ENCODE measurements at regions not wholly inside any gene's neighbourhood (a gene's known extent, or its start where the extent isn't known, plus 50 kb on each side); places are given as distances from the start of the nearest gene placed in this dataset.

DNA sequence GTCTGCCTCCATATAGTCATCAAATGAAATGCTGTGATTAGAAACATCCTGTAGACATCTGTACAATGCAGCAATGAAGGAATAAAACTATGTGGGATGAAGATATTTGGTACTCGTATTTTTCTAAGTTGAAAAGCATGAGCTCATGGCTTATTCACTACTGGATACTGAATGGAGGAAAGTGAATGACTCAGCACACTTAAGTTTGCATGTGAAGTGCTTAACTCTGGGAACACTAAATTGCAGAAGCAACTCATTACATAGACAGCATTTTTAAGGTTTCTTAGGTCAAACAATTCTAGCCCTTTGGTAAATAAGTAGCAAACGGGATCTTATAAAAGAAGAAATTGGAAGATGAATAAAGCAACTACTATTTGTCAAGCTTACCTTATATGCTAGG lies 429.0 kb upstream of the MIR17HG start:
- TF ChIP-seq, protein P1, sequence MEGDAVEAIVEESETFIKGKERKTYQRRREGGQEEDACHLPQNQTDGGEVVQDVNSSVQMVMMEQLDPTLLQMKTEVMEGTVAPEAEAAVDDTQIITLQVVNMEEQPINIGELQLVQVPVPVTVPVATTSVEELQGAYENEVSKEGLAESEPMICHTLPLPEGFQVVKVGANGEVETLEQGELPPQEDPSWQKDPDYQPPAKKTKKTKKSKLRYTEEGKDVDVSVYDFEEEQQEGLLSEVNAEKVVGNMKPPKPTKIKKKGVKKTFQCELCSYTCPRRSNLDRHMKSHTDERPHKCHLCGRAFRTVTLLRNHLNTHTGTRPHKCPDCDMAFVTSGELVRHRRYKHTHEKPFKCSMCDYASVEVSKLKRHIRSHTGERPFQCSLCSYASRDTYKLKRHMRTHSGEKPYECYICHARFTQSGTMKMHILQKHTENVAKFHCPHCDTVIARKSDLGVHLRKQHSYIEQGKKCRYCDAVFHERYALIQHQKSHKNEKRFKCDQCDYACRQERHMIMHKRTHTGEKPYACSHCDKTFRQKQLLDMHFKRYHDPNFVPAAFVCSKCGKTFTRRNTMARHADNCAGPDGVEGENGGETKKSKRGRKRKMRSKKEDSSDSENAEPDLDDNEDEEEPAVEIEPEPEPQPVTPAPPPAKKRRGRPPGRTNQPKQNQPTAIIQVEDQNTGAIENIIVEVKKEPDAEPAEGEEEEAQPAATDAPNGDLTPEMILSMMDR (IDR thresholded peaks at IDR 0.05; ENCODE audit: low read depth, low read length) = no peak
- peak; percentile 79 for DNase-seq (ENCODE audit: low read depth, low spot score)
- H3K4me3 ChIP-seq (ENCODE audit: low read depth, low read length) = no peak overlapping the region
- in situ Hi-C loops (cut with HindIII; ENCODE audit: low sequenced_read_pairs) = no loop called here

DNA sequence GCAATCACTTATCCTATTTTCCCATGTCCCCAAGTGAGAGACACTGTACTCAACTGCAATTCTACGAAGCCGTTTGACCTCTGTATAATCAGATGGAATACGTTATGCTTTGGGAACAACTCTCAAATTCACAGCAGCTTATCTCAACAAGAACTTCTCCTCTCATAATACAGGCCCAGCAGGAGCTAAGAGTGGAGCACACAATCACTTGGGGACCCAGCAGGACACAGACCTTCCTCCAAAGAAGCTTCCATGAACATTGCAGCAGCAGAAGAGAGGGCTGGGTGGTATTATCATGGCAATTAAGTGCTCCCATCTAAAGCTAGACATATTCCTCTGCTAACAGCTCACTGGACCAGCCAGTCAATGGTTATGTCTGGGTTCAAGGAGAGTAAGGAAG lies 428.3 kb upstream of the MIR17HG start:
- H3K4me3 ChIP-seq (ENCODE audit: low read depth, low read length) = no peak overlapping the region
- no peak for DNase-seq (ENCODE audit: low read depth, low spot score)
- TF ChIP-seq, protein P1 (IDR thresholded peaks at IDR 0.05; ENCODE audit: low read depth, low read length) = no peak
- in situ Hi-C loops (cut with HindIII; ENCODE audit: low sequenced_read_pairs) = no loop called here

DNA sequence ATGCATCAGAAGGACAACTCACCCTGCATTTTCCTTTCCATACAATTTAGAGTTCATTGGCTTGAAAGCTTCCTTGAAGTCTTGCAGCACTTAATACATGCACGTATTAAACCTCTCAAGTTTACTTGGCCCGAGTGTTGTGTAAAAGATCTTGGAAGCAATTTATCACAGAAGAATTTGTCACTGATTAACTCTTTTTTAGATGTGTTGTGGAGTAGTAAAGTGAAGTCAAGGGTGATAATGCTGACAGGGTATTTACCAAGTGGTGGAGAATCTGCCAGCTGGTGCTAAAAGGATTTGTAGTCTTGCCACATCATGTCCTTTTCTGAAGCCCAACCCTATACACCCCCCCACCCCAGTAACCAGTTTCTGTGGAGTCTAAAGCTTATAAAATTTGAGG lies 421.0 kb upstream of the MIR17HG start:
- in situ Hi-C loops (cut with HindIII; ENCODE audit: low sequenced_read_pairs) = no loop called here
- no peak for DNase-seq (ENCODE audit: low read depth, low spot score)
- TF ChIP-seq, protein P1 (IDR thresholded peaks at IDR 0.05; ENCODE audit: low read depth, low read length) = no peak
- H3K4me3 ChIP-seq (ENCODE audit: low read depth, low read length) = no peak overlapping the region

DNA sequence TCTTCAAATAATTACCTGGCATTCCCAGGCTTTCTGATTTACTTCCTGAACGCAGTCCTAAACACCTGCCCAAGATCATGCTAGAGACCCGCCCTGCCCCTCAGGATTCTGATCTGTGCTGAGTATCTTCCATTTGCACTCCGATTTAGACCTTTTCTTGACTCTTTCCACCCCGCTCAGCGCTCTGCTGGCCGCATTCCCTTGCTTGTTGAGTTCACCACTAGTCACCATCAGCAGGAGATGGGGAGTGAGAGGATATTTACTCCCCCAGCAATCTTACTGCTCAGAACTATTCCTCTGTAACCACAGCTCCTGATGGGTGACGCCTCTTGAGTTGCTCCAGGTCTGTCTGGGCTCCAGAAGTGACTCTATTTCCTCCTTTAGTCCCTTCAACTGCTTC lies 419.4 kb upstream of the MIR17HG start:
- no peak for DNase-seq (ENCODE audit: low read depth, low spot score)
- no peak overlapping the region for H3K4me3 ChIP-seq (ENCODE audit: low read depth, low read length)
- in situ Hi-C loops (cut with HindIII; ENCODE audit: low sequenced_read_pairs) = no loop called here
- TF ChIP-seq, protein P1 (IDR thresholded peaks at IDR 0.05; ENCODE audit: low read depth, low read length) = no peak

DNA sequence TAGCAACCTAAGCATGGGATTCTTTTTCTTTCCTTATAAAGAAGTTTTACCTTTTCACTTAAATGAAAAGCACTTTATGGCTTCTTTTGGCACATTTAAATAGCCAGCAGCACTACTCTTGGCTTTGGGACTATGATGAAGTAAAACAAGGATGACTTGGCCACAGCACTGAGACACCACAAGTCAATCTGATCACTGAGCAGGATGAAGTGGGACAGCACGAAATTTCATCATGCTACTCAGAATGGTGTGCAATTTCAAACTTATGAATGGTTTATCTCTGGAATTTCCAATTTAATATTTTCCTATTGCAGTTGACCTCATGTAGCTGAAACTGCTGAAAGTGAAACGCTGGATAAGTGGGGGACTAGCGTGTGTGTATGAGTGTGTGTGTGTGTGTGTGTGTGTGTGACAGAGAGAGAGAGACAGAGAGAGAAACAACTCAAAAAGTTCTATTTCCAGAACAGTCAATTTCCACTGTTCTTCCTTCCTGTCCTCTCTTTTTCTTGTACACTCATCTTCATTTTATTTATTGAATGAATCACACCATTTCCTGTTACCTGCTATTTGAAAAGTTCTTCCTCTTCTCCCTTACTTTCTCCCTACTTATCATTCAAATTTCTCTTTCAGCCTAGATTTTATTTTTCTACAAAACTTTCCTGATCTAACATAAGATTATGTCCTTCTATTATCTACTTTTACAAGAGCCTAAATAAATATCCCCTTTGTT lies 414.2 kb upstream of the MIR17HG start:
- no peak overlapping the region for H3K4me3 ChIP-seq (ENCODE audit: low read depth, low read length)
- no peak for DNase-seq (ENCODE audit: low read depth, low spot score)
- in situ Hi-C loops (cut with HindIII; ENCODE audit: low sequenced_read_pairs) = no loop called here
- TF ChIP-seq, protein P1 (IDR thresholded peaks at IDR 0.05; ENCODE audit: low read depth, low read length) = no peak

DNA sequence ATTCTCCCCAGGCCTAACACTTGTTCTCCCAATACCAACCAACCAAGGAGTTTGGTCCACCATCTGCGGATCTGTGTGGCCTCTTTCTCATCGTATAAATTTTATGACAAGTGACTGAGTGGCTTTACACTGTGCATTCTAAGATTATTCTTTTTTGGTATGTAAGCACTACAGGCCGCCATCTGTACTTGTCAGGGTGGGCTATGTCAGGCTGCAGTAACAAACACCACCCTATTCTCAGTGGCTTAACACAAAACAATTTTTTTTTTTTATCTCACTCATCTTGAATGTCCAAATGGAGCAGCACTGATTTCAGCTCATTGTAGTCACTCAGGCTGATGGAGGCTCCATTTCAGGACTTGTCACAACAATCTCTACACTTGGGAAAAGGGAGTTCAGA lies 412.7 kb upstream of the MIR17HG start:
- in situ Hi-C loops (cut with HindIII; ENCODE audit: low sequenced_read_pairs) = no loop called here
- TF ChIP-seq, protein P1 (IDR thresholded peaks at IDR 0.05; ENCODE audit: low read depth, low read length) = no peak
- no peak overlapping the region for H3K4me3 ChIP-seq (ENCODE audit: low read depth, low read length)
- no peak for DNase-seq (ENCODE audit: low read depth, low spot score)

All from astrocyte of the spinal cord (primary cell).